ENCODE measurements at regions not wholly inside any gene's neighbourhood (a gene's known extent, or its start where the extent isn't known, plus 50 kb on each side); places are given as distances from the start of the nearest gene placed in this dataset.
"Not testable (repeated sequence)": the region's sequence is repeated elsewhere in the genome, so short reads cannot be mapped to it uniquely, and the experiment has no call there.

DNA sequence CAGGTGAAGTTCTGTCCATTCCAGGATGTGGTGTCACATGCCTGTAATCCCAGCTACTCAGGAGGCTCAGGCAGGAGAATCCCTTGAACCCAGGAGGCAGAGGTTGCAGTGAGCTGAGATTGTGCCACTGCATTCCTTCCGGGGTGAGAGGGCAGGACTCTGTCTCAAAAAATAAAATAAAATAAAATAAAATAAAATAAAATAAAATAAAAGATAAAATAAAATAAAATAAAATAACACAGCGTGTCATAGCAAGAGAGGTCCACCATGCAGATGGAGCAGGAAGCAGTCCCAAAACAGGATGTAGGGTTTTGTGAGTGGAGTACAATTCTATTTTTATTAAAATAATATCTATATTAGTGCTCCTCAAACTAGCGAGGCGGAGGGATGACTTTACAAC, 83.1 kb upstream of the CD82 start:
- H3K27ac ChIP-seq (ENCODE audit: control insufficient read depth, insufficient read depth); H3K9ac ChIP-seq (ENCODE audit: control insufficient read depth, insufficient read depth, low read length); SMC1A ChIA-PET (ENCODE audit: uncharacterized antibody, unreplicated experiment); DNase-seq (ENCODE audit: low read depth, low spot score); H3K27me3 ChIP-seq (replicated peaks in 1 of 2; ENCODE audit: control insufficient read depth in 2 of 2, insufficient read depth in 2 of 2, low read length in 1 of 2); POLR2A ChIA-PET; in situ Hi-C loops (cut with MboI); CTCF ChIA-PET; RAD21 ChIA-PET (ENCODE audit: unreplicated experiment); H3K9me3 ChIP-seq (replicated peaks; ENCODE audit: control insufficient read depth, insufficient read depth, low read length); ATAC-seq; H3K4me1 ChIP-seq (ENCODE audit: control insufficient read depth, insufficient read depth, low read length); BruUV-seq (replicated peaks); H3K4me3 ChIP-seq; FAIRE-seq; H3K4me2 ChIP-seq (ENCODE audit: control insufficient read depth, insufficient read depth); H3K79me2 ChIP-seq (ENCODE audit: control insufficient read depth, insufficient read depth, low read length); H2AFZ ChIP-seq (ENCODE audit: control insufficient read depth, low read depth, low read length); H3K36me3 ChIP-seq (ENCODE audit: control insufficient read depth in 2 of 2, insufficient read depth in 2 of 2, low read length in 1 of 2); H4K20me1 ChIP-seq (ENCODE audit: control insufficient read depth, insufficient read depth): not testable (repeated sequence)
- intact Hi-C loops (cut with micrococcal nuclease; ENCODE audit: unreplicated experiment): loop anchor here (5.0 kb wide), 1 partner anchor 195 kb away; no protein-coding TSS in a partner anchor
- 54% methylated on average over 4 of the region's 4 CpGs for WGBS (ENCODE audit: insufficient coverage, insufficient replicate concordance, low lambda C conversion rate, missing lambda C conversion rate)

DNA sequence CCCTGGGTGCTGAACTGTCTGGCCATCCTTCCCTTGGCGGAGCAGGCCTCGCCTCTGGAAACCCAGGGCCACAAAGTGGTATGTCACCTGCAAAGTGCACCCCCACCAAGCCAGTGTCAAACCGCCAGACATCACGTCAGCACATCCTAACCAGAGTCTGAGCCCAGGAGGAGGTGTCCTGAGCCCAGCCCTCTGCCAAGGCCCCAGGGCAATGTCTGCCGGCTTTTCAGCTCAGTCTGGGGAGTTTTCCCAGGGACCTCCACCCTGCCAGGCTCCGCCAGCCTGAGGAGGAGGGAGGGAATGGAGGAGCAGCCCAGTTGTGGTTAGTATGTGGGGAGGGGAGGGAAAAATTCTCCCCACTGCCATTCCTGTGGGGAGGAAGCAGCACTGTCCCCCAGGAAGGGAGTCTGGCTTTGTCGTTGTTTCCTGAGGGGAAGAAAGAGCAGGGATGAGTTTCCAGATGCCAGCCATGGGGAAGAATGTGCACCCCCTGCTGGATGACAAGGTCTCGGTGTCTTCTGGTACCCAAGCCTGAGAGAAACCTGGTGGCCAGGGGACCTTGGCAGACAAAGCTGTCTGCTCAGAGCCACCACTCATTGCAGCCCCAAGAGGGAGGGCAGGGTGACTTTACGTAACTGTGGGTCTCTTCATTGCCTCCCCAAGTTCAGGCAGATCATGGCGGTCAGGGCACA, 81.4 kb upstream of the CD82 start:
- Histone ChIP-seq H3K79me2 (ENCODE audit: control insufficient read depth, insufficient read depth, low read length) (no peaks in the 10 kb centered on the region), H3K27ac (ENCODE audit: control insufficient read depth, insufficient read depth) (no peak overlapping the region), H3K9ac (ENCODE audit: control insufficient read depth, insufficient read depth, low read length) (no peak overlapping the region), H4K20me1 (ENCODE audit: control insufficient read depth, insufficient read depth) (no peaks in the 10 kb centered on the region), H3K4me3 (no peak overlapping the region), H2AFZ (ENCODE audit: control insufficient read depth, low read depth, low read length) (no peak overlapping the region), H3K36me3 (ENCODE audit: control insufficient read depth in 2 of 2, insufficient read depth in 2 of 2, low read length in 1 of 2) (no peaks in the 10 kb centered on the region), H3K9me3 (replicated peaks; ENCODE audit: control insufficient read depth, insufficient read depth, low read length) (no peaks in the 10 kb centered on the region), H3K4me2 (ENCODE audit: control insufficient read depth, insufficient read depth) (no peak overlapping the region), H3K4me1 (ENCODE audit: control insufficient read depth, insufficient read depth, low read length) (no peaks in the 10 kb centered on the region), H3K27me3 (replicated peaks in 1 of 2; ENCODE audit: control insufficient read depth in 2 of 2, insufficient read depth in 2 of 2, low read length in 1 of 2) (peaks cover 0 to 3% of the 10 kb centered on the region in 2 experiments; a peak in 3 of 4 replicates)
- DNase-seq (ENCODE audit: low read depth, low spot score): no peak
- in situ Hi-C loops (cut with MboI): no loop called here
- ATAC-seq: no peak
- ChIA-PET SMC1A (ENCODE audit: uncharacterized antibody, unreplicated experiment) (no interaction called here), CTCF (no interaction called here), RAD21 (ENCODE audit: unreplicated experiment) (no interaction called here), POLR2A (no interaction called here)
- no peak for TF ChIP-seq CREM (IDR thresholded peaks at IDR 0.05; ENCODE audit: low read depth)
- no peak for TF ChIP-seq CHD1 (IDR thresholded peaks at IDR 0.05; ENCODE audit: low read depth, low read length)
- TF ChIP-seq SMC3 (IDR thresholded peaks at IDR 0.05; ENCODE audit: borderline replicate concordance, low read length): peak; percentile 18; the same call in 1 of the 2 replicates
- TF ChIP-seq TCF7 (IDR thresholded peaks at IDR 0.05; ENCODE audit: borderline replicate concordance): no peak
- TF ChIP-seq, protein P1, sequence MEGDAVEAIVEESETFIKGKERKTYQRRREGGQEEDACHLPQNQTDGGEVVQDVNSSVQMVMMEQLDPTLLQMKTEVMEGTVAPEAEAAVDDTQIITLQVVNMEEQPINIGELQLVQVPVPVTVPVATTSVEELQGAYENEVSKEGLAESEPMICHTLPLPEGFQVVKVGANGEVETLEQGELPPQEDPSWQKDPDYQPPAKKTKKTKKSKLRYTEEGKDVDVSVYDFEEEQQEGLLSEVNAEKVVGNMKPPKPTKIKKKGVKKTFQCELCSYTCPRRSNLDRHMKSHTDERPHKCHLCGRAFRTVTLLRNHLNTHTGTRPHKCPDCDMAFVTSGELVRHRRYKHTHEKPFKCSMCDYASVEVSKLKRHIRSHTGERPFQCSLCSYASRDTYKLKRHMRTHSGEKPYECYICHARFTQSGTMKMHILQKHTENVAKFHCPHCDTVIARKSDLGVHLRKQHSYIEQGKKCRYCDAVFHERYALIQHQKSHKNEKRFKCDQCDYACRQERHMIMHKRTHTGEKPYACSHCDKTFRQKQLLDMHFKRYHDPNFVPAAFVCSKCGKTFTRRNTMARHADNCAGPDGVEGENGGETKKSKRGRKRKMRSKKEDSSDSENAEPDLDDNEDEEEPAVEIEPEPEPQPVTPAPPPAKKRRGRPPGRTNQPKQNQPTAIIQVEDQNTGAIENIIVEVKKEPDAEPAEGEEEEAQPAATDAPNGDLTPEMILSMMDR (IDR thresholded peaks at IDR 0.05 in 2 of 3, conservative IDR thresholded peaks at IDR 0.05 in 1 of 3; ENCODE audit: control insufficient read depth in 2 of 3, extremely low read depth in 1 of 3, insufficient read depth in 1 of 3, low read depth in 3 of 3, low read length in 3 of 3): peak; percentile 9 to 26 (median 15); a peak in 2 of 6 replicates
- BruUV-seq (replicated peaks): no TSS peak
- intact Hi-C loops (cut with micrococcal nuclease; ENCODE audit: unreplicated experiment): loop anchor here (5.0 kb wide), 1 partner anchor 197 kb away; no protein-coding TSS in a partner anchor
- no peak for FAIRE-seq
- 37% methylated on average over 10 of the region's 10 CpGs for WGBS (ENCODE audit: insufficient coverage, insufficient replicate concordance, low lambda C conversion rate, missing lambda C conversion rate)

All from GM12878 (cell line).